Neural crest cell (in vitro differentiated cells): ENCODE measurements at regions not wholly inside any gene's neighbourhood (a gene's known extent, or its start where the extent isn't known, plus 50 kb on each side); places are given as distances from the start of the nearest gene placed in this dataset.

Experiments used
- DNase-seq: peaks from one replicate; pipeline ENCODE4 v3.0.0; 2021; ENCODE audit warnings: low read depth, mixed read lengths, low spot score
- H3K27ac Mint-ChIP-seq: one replicate; pipeline ENCODE4 v1.8.0; 2021; ENCODE audit warnings: mild to moderate bottlenecking, mixed read lengths; ENCODE audit not compliant: unreplicated experiment
- H3K27me3 Mint-ChIP-seq: 2 replicates; pipeline ENCODE4 v1.8.0; 2021; ENCODE audit warnings: low read depth, mild to moderate bottlenecking, mixed read lengths
- H3K36me3 Mint-ChIP-seq: 2 replicates; pipeline ENCODE4 v1.8.0; 2021; ENCODE audit warnings: low read depth, mild to moderate bottlenecking, mixed read lengths
- H3K4me1 Mint-ChIP-seq: 2 replicates; pipeline ENCODE4 v1.8.0; 2021; ENCODE audit warnings: mixed read lengths
- H3K4me3 Mint-ChIP-seq: one replicate; pipeline ENCODE4 v1.8.0; 2021; ENCODE audit warnings: mild to moderate bottlenecking, mixed read lengths
- H3K9me3 Mint-ChIP-seq: 2 replicates; pipeline ENCODE4 v1.8.0; 2021; ENCODE audit warnings: mixed read lengths
- CTCF ChIP-seq: fragments of 200-600 bp; sonication (generic); conservative IDR thresholded peaks from 2 replicates; pipeline ENCODE4 v1.5.0; 2021; ENCODE audit warnings: antibody characterized with exemption, mild to moderate bottlenecking

GRCh38 chrX:149275836-149276235, 229.3 kb downstream of the IDS start:
- Mint-ChIP-seq H3K27me3 (no peaks in the 10 kb centered on the region), H3K9me3 (peaks cover 14% of the 10 kb centered on the region), H3K4me3 (no peak overlapping the region), H3K4me1 (no peaks in the 10 kb centered on the region), H3K27ac (no peak overlapping the region), H3K36me3 (no peaks in the 10 kb centered on the region)
- no peak for TF ChIP-seq CTCF
- no peak for DNase-seq

GRCh38 chrX:149274516-149275105, 230.5 kb downstream of the IDS start:
- Mint-ChIP-seq H3K4me3 (no peak overlapping the region), H3K36me3 (no peaks in the 10 kb centered on the region), H3K4me1 (no peaks in the 10 kb centered on the region), H3K27me3 (no peaks in the 10 kb centered on the region), H3K9me3 (peaks cover 14% of the 10 kb centered on the region), H3K27ac (no peak overlapping the region)
- DNase-seq, result no peak
- TF ChIP-seq CTCF, result no peak

GRCh38 chrX:149272690-149273463, 232.2 kb downstream of the IDS start:
- no peak overlapping the region for H3K27ac Mint-ChIP-seq
- no peaks in the 10 kb centered on the region for H3K27me3 Mint-ChIP-seq
- H3K4me1 Mint-ChIP-seq, result no peaks in the 10 kb centered on the region
- H3K36me3 Mint-ChIP-seq, result no peaks in the 10 kb centered on the region
- no peak overlapping the region for H3K4me3 Mint-ChIP-seq
- no peak for TF ChIP-seq CTCF
- DNase-seq, result no peak
- peaks cover 8% of the 10 kb centered on the region for H3K9me3 Mint-ChIP-seq

GRCh38 chrX:149267878-149268813, 237.0 kb downstream of the IDS start:
- Mint-ChIP-seq H3K27me3 (no peaks in the 10 kb centered on the region), H3K27ac (no peak overlapping the region), H3K4me1 (no peaks in the 10 kb centered on the region), H3K9me3 (peaks cover 16% of the 10 kb centered on the region), H3K4me3 (no peak overlapping the region), H3K36me3 (no peaks in the 10 kb centered on the region)
- DNase-seq, result no peak
- TF ChIP-seq CTCF, result no peak

- no peaks in the 10 kb centered on the region for H3K36me3 Mint-ChIP-seq
- no peak overlapping the region for H3K4me3 Mint-ChIP-seq
- TF ChIP-seq CTCF, result no peak
Measured at GRCh38 chrX:149262086-149262485, 243.0 kb downstream of the IDS start.

More at GRCh38 chrX:149262086-149262485, 243.0 kb downstream of the IDS start:
- H3K9me3 Mint-ChIP-seq, result peaks cover 12% of the 10 kb centered on the region
- no peak overlapping the region for H3K27ac Mint-ChIP-seq
- no peaks in the 10 kb centered on the region for H3K27me3 Mint-ChIP-seq
- no peak for DNase-seq
- no peaks in the 10 kb centered on the region for H3K4me1 Mint-ChIP-seq
